HG03342 (cell line): ENCODE measurements at regions not wholly inside any gene's neighbourhood (a gene's known extent, or its start where the extent isn't known, plus 50 kb on each side); places are given as distances from the start of the nearest gene placed in this dataset.

Experiments
- ATAC-seq: cut with Tn5 transposase; IDR thresholded peaks from one replicate; pipeline ENCODE4 v1.9.1; 2021; ENCODE audit warnings: mild to moderate bottlenecking, moderate library complexity; ENCODE audit not compliant: unreplicated experiment

GRCh38 chr5:67293226-67293625 lies 96.6 kb upstream of the CD180 start:
- no peak for ATAC-seq

DNA sequence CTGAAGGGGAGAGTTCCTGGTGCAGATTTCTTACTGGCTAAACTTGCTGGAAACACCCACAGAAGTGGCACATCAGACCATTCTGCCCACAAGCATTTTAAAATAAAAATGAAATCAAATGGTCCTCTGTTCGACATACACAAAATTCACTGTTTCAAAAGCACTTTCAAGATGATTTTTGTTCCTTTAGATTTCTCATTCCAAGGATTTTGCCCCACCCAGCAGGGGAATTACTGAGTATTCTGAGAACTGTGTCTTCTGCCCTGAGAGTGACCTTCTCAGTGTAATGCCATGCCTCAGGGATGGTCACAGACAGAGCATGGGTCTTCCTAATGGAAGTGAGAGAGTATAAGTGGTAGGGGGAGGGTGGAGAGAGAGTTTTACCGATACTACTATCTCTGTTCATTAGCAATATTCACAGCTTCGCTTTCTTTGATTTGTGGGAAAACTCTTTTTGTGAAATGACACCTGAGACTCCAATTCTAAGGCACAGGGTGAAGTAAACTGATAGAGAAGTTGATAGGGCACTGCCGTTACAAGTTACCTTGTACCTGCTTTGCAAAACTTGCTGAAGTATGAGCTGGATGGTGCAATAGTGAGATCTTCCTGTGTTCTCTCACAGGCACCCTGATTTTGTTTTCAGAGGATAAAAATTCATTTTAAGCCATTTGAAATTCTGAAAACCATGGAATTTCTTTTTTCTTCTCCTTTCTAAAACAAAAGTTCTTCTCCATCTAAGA lies 95.8 kb upstream of the CD180 start:
- no peak for ATAC-seq

DNA sequence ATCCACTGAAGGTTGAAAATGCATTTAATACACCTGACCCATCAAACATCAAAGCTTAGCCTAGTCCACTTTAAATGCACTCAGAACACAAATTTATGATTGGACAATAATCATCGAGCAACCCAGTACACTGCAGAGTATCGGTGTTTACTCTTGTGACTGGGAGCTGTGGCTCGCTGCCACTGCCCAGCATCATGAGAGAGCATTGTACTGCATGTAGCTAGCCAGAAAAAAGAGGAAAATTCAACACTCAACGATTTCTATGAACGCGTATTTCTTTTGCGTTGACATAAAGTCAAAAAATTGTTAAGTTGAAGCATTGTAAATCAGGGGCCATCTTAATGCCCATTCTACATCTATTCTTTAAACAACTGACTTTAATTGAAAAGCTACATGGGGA lies 95.1 kb upstream of the CD180 start:
- no peak for ATAC-seq

DNA sequence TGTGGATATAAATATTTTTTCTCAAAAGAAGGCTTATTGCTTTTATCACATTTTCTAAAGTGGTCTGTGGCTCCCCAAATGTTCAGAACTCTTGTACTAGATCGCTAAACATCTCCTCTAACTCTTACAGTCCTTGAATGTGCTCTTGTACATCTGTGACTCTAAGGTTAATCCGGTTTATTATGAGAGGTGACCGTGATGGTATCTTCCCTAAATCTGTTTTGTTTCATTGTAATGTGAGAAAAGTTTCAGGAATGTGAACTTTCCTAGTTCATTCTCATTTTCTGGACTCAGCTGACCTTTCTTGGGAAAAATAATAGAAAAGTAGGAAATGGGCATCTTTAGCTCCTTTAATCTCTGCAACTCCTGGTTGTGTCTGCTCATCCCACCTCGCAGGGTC lies 94.5 kb upstream of the CD180 start:
- ATAC-seq, result no peak

GRCh38 chr5:67290655-67291054 lies 94.1 kb upstream of the CD180 start:
- no peak for ATAC-seq

DNA sequence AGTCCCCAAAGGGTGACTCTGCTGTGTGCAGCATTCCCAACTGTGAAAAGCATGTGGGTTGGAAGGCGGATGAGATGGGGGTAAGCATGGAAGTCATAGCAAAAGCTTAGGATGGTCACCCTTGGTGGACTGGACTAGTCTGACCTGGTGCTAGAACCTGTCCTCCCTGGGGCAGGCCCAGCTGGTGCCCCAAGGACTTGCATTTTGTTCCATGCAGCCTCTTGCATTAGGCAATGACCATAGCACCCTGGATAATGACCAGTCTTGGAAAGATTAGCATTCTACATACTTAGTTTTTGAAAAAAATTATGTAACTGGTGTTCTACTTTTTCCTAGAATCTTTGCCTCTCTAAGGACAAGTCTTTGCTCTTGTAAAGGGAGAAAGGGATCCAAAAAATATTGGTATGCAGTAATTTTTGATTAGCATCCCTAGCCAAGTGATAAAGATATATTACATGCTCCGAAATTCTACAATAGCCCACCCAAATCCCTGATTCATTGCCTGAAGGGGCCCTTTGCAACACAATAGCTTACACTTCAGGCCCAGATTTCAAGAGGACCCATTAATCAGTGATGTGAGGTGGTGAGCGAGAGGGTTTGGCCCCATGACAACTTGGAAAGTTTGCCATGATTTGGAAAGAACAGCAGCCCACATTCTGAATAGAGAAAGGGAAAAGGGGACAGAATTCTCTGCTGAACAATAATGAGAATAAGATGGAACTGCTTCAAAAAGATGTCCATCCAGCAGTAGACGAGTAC lies 93.3 kb upstream of the CD180 start:
- no peak for ATAC-seq

DNA sequence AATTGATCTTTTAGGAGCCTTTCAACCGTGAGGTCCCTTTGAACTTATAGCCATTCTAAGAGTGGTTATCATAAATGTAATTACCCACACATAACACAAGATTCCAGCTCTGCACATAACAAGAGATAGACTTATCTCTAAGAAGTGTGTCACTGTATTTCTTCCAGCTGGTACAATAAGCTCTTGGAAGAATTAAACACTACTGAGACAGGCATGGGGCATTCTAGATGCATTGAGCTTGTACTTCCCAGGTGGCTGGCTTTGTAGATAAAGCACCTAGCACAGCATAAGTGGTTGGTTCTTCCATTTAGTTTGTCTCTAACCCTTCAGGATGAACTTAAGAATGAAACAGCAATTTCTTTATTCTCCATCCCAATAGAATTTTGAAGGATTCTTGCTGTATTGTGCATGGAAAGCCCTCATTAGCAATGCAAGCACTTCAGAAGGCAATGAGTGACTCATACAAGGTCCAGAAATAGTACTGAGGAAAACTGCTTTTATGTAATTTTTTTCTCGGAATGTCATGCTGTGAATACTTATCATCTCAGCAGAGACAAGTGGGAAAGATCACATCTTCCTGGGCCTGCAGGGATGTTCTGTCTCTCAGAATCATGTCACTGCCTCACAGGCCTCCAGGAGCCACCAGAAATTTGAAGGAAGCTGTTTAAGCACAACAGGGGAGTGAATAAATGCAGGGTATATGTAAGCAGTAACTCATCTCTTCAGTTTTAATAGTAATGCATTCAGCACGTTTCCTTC lies 91.1 kb upstream of the CD180 start:
- no peak for ATAC-seq

- no peak for ATAC-seq
These were observed 89.4 kb upstream of the CD180 start for GRCh38 chr5:67286006-67286405.

- ATAC-seq, result no peak
These were observed 87.4 kb upstream of the CD180 start for GRCh38 chr5:67283988-67284487.

- ATAC-seq, result no peak
These were observed 86.8 kb upstream of the CD180 start for GRCh38 chr5:67283275-67283987.

DNA sequence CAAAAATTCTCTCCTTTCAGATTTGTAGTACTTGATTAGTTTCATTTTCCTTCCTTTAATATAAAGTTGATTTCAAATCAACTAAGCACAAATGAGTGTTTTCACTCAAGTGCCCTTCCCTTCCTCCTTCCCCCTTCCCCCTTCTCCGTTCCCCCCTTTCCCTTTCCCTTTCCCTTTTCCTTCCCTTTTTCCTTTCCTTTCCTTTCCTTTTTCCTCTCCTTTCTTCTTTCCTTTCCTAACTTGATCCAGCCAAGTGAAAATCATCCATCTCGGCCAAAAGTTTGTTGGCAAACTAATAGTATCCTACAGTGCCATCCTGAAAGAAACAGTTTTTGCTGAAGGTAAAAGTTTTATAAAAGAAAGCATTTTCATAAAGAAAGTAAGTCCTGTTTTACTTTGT lies 85.3 kb upstream of the CD180 start:
- ATAC-seq, result no peak

GRCh38 chr5:67273689-67274356 lies 77.2 kb upstream of the CD180 start:
- no peak for ATAC-seq

DNA sequence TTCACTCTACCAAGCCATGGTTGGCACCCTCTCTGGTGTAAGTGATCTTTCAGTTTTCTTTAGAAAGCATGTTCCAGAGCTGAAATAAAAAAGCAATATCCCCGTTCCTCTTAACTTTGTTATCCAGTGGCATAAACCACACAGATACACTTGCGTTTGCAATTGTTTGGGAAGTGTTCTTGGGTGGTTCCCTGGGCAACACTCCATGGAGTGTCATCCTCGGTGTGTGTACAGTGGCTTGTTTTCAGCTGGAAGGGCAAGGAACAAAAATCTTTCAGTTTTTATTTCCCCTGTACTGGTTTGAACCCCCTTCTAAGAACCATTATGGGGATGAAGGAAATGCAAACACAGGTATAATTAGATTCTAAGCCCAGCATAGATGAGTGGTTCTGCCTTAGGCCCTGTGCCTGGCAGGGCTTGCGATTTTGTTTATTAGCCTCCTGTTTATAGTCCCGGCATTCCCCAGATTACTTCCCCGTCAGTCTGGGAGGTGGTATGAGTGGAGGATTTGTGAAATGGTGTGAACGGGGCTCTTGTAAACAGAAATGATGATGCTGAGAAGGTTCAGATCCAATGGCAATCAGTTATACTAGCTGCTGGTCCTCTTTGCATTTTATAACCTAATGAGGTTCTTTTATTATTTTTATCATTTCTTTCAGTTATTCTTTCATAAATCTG lies 76.0 kb upstream of the CD180 start:
- ATAC-seq, result no peak

DNA sequence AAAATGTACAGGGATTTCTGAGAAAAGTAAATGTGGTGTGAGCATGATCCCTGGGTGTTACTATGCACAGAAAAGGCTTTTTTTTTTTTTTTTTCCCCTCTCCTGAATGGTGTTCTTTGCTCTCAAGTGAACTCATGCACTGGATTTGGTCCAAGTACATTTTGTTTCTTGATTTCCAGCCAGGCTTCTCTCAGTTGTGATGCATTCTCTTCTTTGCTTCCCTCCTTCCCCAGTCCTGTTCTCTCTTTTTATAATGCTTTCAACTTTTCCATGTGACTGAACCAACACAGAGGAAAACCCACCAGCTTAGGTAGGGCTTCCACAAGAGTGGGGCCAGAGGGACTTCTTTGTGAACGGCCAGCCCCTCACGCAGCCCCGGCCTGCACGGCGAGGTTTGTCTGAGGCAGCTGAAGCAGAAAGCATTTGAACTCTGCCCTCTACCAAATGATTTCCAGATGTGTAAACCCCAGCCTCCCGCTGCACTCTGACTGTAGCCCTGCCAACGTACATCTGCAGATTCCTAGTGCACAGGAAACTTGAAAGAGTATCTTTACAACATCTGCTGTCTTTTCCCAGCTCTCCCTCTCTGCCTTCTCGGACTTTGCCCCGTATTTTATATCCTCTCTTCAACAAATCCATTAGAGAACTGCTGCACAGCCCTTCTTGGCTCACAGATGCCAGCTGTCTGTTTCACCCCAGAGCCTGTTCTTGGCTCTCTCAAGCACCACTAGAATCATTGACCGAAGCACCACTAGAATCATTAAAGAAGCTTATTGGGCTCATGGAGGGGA lies 71.8 kb upstream of the CD180 start:
- no peak for ATAC-seq

GRCh38 chr5:67267512-67268216 lies 71.1 kb upstream of the CD180 start:
- ATAC-seq, result no peak

GRCh38 chr5:67266654-67267350 lies 70.2 kb upstream of the CD180 start:
- no peak for ATAC-seq

DNA sequence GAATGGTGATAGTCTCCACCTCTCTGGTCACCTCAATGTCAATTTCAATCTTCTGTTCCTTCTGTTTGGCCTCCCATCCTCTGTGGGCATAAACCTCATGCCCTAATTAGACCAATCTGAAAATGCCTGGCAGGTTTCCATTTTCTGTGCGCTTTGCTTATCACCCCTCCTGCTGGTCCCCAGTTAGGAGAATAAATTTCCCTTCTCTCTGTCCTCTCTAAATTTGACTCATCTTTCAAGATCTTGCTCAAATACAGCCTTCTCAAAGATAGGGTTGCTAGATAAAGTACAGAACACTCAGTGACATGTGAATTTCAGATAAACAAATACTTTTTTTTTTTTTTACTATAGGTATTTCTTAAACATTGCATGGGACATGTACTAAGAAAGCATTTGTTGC lies 69.4 kb upstream of the CD180 start:
- ATAC-seq, result no peak
